ENCODE measurements at regions not wholly inside any gene's neighbourhood (a gene's known extent, or its start where the extent isn't known, plus 50 kb on each side); places are given as distances from the start of the nearest gene placed in this dataset.

DNA sequence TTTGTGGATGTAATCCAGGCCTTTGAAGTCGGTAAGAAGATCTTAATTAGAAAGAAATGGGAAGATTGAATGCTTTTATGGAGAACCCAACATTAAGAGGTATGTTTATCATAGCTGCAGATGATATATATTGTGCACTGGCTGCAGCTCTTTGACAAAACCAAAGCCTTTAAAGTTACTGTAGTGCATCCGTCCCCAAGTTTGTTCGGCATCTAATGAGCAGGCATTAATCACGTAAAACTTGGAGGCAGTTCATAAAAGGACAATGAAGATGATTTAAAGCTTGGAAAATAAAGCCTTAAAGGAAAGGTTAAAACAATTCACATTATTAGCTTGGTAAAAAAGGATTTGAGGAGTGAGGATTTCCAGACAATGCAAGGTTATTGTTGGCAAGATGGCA is 150.8 kb upstream of the ARX start:
- TF ChIP-seq CTCF (IDR thresholded peaks at IDR 0.05) = no peak
- no peak for TF ChIP-seq POLR2A (IDR thresholded peaks at IDR 0.05)
- TF ChIP-seq POLR2AphosphoS5 (IDR thresholded peaks at IDR 0.05) = no peak
